ENCODE measurements at regions not wholly inside any gene's neighbourhood (a gene's known extent, or its start where the extent isn't known, plus 50 kb on each side); places are given as distances from the start of the nearest gene placed in this dataset.

DNA sequence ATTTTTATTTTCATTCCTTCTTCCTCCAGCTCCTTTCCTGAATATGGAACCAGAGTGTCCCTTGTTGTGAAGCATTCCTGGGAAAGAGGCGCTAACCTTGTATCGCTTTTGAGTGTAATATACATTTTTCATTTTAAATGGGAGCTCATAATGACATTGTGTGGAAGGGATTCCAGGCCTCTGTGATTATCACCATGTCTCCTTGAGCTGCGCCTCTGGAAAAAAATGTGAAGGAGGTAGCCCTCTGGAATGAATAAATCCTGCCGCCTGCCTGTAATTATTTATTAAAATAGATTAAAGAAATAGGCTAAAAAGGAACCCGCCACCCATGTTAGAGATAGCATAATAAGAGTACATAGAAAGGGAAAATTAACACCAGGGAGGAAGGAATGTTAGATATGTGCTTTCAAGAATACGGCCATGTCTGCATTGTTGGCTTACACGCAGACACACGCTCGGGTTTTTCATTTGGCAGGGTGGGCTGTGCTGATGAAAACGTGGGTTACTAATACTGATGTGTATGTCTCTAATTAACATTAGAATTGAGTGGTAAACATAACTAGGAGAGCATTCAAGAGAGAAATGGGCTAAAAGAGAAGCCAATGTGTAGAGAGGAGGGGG lies 138.5 kb downstream of the LINC00237 start:
- TF ChIP-seq, protein P1, sequence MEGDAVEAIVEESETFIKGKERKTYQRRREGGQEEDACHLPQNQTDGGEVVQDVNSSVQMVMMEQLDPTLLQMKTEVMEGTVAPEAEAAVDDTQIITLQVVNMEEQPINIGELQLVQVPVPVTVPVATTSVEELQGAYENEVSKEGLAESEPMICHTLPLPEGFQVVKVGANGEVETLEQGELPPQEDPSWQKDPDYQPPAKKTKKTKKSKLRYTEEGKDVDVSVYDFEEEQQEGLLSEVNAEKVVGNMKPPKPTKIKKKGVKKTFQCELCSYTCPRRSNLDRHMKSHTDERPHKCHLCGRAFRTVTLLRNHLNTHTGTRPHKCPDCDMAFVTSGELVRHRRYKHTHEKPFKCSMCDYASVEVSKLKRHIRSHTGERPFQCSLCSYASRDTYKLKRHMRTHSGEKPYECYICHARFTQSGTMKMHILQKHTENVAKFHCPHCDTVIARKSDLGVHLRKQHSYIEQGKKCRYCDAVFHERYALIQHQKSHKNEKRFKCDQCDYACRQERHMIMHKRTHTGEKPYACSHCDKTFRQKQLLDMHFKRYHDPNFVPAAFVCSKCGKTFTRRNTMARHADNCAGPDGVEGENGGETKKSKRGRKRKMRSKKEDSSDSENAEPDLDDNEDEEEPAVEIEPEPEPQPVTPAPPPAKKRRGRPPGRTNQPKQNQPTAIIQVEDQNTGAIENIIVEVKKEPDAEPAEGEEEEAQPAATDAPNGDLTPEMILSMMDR (IDR thresholded peaks at IDR 0.05; ENCODE audit: insufficient read depth, low read depth, low read length), result no peak
- TF ChIP-seq EZH2 (IDR thresholded peaks at IDR 0.05; ENCODE audit: insufficient read depth, low read length), result no peak
